CD14-positive monocyte (primary cell): ENCODE measurements at regions not wholly inside any gene's neighbourhood (a gene's known extent, or its start where the extent isn't known, plus 50 kb on each side); places are given as distances from the start of the nearest gene placed in this dataset.
A peak's percentile ranks its signal among the peaks of the same experiment; 100 is the strongest.

Experiments used
- DNase-seq, 3 donors: peaks; one replicate each; pipeline ENCODE4 v3.0.0-alpha.2; 2011 to 2022
- H2AFZ ChIP-seq: 2 replicates; pipeline ENCODE4 v1.6.0; 2012; ENCODE audit warnings: mild to moderate bottlenecking, low read depth, low read length, inconsistent platforms; ENCODE audit not compliant: insufficient read depth, poor library complexity, severe bottlenecking
- H3K27ac ChIP-seq, 2 donors: 1 replicate in 1 of 2; 2 replicates in 1 of 2; pipeline ENCODE4 v1.5.1; 2012 to 2013; ENCODE audit warnings: low read length in 2 of 2, control low read depth in 1 of 2, inconsistent platforms in 1 of 2, low read depth in 1 of 2, mild to moderate bottlenecking in 1 of 2
- H3K27me3 ChIP-seq, 2 donors: one replicate each; pipeline versions ENCODE4 v1.6.0 to v1.6.1; 2011 to 2013; ENCODE audit warnings: low read length in 2 of 2; ENCODE audit not compliant: control insufficient read depth in 2 of 2, insufficient read depth in 2 of 2
- H3K36me3 ChIP-seq, 2 donors: replicated peaks in 1 of 2; 1 replicate in 1 of 2; 2 replicates in 1 of 2; pipeline versions ENCODE4 v1.5.1 to v1.6.1; 2012 to 2013; ENCODE audit warnings: low read length in 2 of 2, control low read depth in 1 of 2, inconsistent platforms in 1 of 2, mild to moderate bottlenecking in 1 of 2; ENCODE audit not compliant: insufficient read depth in 2 of 2, control insufficient read depth in 1 of 2
- H3K4me1 ChIP-seq, 2 donors: 1 replicate in 1 of 2; 2 replicates in 1 of 2; pipeline versions ENCODE4 v1.5.1 to v1.6.1; 2012 to 2013; ENCODE audit warnings: low read length in 2 of 2, control low read depth in 1 of 2, inconsistent platforms in 1 of 2, mild to moderate bottlenecking in 1 of 2, moderate library complexity in 1 of 2; ENCODE audit not compliant: insufficient read depth in 2 of 2, control insufficient read depth in 1 of 2
- H3K4me2 ChIP-seq: replicated peaks from 2 replicates; pipeline ENCODE3; 2012; ENCODE audit warnings: low read length, moderate library complexity, mild to moderate bottlenecking; ENCODE audit not compliant: poor library complexity, severe bottlenecking; ENCODE audit errors: extremely low read depth
- H3K4me3 ChIP-seq, 3 experiments: fragments of 200-600 bp in 1 of 3; sonication (generic) in 1 of 3; replicated peaks in 1 of 3; 1 replicate in 2 of 3; 2 replicates in 1 of 3; pipeline ENCODE4 v1.5.1; 2011 to 2013; ENCODE audit warnings: low read length in 3 of 3, mild to moderate bottlenecking in 3 of 3, control low read depth in 2 of 3, low read depth in 2 of 3, inconsistent platforms in 1 of 3, moderate library complexity in 1 of 3
- H3K79me2 ChIP-seq: 2 replicates; pipeline ENCODE4 v1.6.0; 2012; ENCODE audit warnings: mild to moderate bottlenecking, control low read depth, inconsistent platforms, low read length, moderate library complexity; ENCODE audit not compliant: insufficient read depth
- H3K9ac ChIP-seq: 2 replicates; pipeline ENCODE4 v1.6.0; 2017; ENCODE audit warnings: low read length, mild to moderate bottlenecking; ENCODE audit not compliant: insufficient read depth, poor library complexity, severe bottlenecking
- H3K9me3 ChIP-seq, 2 donors: replicated peaks in 1 of 2; 1 replicate in 1 of 2; 2 replicates in 1 of 2; pipeline versions ENCODE4 v1.5.1 to v1.6.1; 2012 to 2013; ENCODE audit warnings: low read length in 2 of 2, control low read depth in 1 of 2; ENCODE audit not compliant: control insufficient read depth in 1 of 2, insufficient read depth in 1 of 2
- H4K20me1 ChIP-seq: 2 replicates; pipeline ENCODE4 v1.6.0; 2012; ENCODE audit warnings: mild to moderate bottlenecking, low read length, control low read depth, moderate library complexity; ENCODE audit not compliant: insufficient read depth
- H3K27ac Mint-ChIP-seq, 7 donors: one replicate each; pipeline ENCODE4 v1.8.0; 2020; ENCODE audit warnings: mild to moderate bottlenecking in 7 of 7, mixed read lengths in 7 of 7, moderate library complexity in 6 of 7, inconsistent platforms in 2 of 7
- H3K27me3 Mint-ChIP-seq, 3 donors: one replicate each; pipeline ENCODE4 v1.8.0; 2021 to 2022; ENCODE audit warnings: low read depth in 3 of 3, mild to moderate bottlenecking in 3 of 3, mixed read lengths in 3 of 3, moderate library complexity in 3 of 3, inconsistent platforms in 1 of 3
- H3K36me3 Mint-ChIP-seq, 2 donors: one replicate each; pipeline ENCODE4 v1.8.0; 2020; ENCODE audit warnings: mixed read lengths in 2 of 2, inconsistent platforms in 1 of 2, mild to moderate bottlenecking in 1 of 2
- H3K4me1 Mint-ChIP-seq: one replicate; pipeline ENCODE4 v1.8.0; 2020; ENCODE audit warnings: mild to moderate bottlenecking, mixed read lengths
- H3K4me3 Mint-ChIP-seq, 2 donors: one replicate each; pipeline ENCODE4 v1.8.0; 2020; ENCODE audit warnings: mild to moderate bottlenecking in 2 of 2, mixed read lengths in 2 of 2, moderate library complexity in 1 of 2
- H3K9me3 Mint-ChIP-seq, 7 donors: one replicate each; pipeline ENCODE4 v1.8.0; 2020 to 2022; ENCODE audit warnings: mixed read lengths in 7 of 7, mild to moderate bottlenecking in 6 of 7, moderate library complexity in 6 of 7, inconsistent platforms in 2 of 7
- CTCF ChIP-seq: fragments of 200-600 bp; IDR thresholded peaks from one replicate; pipeline ENCODE4 v1.8.0; 2022; ENCODE audit warnings: antibody characterized with exemption, mild to moderate bottlenecking
- WGBS: methylation state at CpG from one replicate; pipeline ENCODE4 v1.1.5; 2013; ENCODE audit warnings: missing lambda C conversion rate; ENCODE audit not compliant: insufficient coverage; 5-methylcytosine and 5-hydroxymethylcytosine counted together
- intact Hi-C, 2 donors: fragments of 100-400 bp; cut with micrococcal nuclease; formaldehyde crosslinking; loops; one replicate each; pipeline versions ENCODE4 v1.15.0 to v1.15.1; 2023

DNA sequence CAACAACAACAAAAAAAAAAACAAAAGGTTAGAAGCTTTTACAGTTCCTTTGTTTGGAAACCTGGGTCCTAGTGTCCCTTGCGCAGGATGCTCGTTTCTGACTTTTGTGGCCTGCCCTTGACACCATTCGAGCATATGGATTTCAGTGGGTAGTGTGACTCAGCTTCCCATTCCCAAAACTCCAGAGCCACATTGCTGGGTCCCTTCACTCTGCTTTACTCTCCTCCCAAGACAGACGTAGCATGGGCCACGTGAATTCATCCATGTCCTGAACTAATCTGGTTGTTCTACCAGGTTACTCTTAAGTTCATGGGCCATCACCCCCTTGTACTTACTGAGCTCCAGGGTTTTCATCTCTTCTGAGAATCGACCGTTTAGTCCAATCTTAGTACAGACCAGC, 68.0 kb upstream of the MAX start:
- Histone ChIP-seq H3K4me3 (no peak overlapping the region), H3K9me3 (no peaks in the 10 kb centered on the region), H3K79me2 (no peaks in the 10 kb centered on the region), H3K27me3 (peaks cover 7 to 8% of the 10 kb centered on the region in 2 donors), H3K27ac (no peak overlapping the region), H2AFZ (no peak overlapping the region), H4K20me1 (no peaks in the 10 kb centered on the region), H3K4me1 (peaks cover 10 to 18% of the 10 kb centered on the region in 2 donors), H3K9ac (no peak overlapping the region), H3K4me2 (no peak overlapping the region), H3K36me3 (no peaks in the 10 kb centered on the region)
- WGBS: 43% methylated on average over 3 of the region's 7 CpGs
- Mint-ChIP-seq H3K4me3 (peak overlapping the region; percentile 40 to 73), H3K4me1 (peaks cover 18% of the 10 kb centered on the region), H3K27ac (peak overlapping the region in 1 of 7 donors; percentile 57), H3K27me3 (peaks cover 8 to 17% (median 11%) of the 10 kb centered on the region in 3 donors), H3K9me3 (peaks cover 0 to 5% (median 0%) of the 10 kb centered on the region in 7 donors), H3K36me3 (no peaks in the 10 kb centered on the region)
- intact Hi-C loops: no loop called here
- TF ChIP-seq CTCF: no peak
- no peak for DNase-seq

GRCh38 chr14:65170768-65171507, 68.6 kb upstream of the MAX start:
- H3K27ac ChIP-seq: no peak overlapping the region

More at GRCh38 chr14:65170768-65171507, 68.6 kb upstream of the MAX start:
- H3K9ac ChIP-seq: no peak overlapping the region
- no peaks in the 10 kb centered on the region for H4K20me1 ChIP-seq
- no peaks in the 10 kb centered on the region for H3K36me3 Mint-ChIP-seq
- no peaks in the 10 kb centered on the region for H3K9me3 ChIP-seq
- peaks cover 8 to 17% (median 11%) of the 10 kb centered on the region in 3 donors for H3K27me3 Mint-ChIP-seq
- H3K36me3 ChIP-seq: no peaks in the 10 kb centered on the region
- H3K27me3 ChIP-seq: peaks cover 7 to 8% of the 10 kb centered on the region in 2 donors
- peak overlapping the region in 1 of 7 donors; percentile 47 for H3K27ac Mint-ChIP-seq
- peak overlapping the region; percentile 9 for H2AFZ ChIP-seq
- peaks cover 10 to 18% of the 10 kb centered on the region in 2 donors for H3K4me1 ChIP-seq
- H3K4me3 Mint-ChIP-seq: peak overlapping the region; percentile 40 to 73
- H3K4me1 Mint-ChIP-seq: peaks cover 18% of the 10 kb centered on the region
- no peak for TF ChIP-seq CTCF
- DNase-seq: peak; percentile 25 to 80 (median 44)
- peak overlapping the region; percentile 28 for H3K4me2 ChIP-seq
- WGBS: 0% methylated on average over 5 of the region's 17 CpGs
- intact Hi-C loops: no loop called here
- no peaks in the 10 kb centered on the region for H3K79me2 ChIP-seq
- peak overlapping the region in 1 of 3 experiments; percentile 16 for H3K4me3 ChIP-seq
- peaks cover 0 to 5% (median 0%) of the 10 kb centered on the region in 7 donors for H3K9me3 Mint-ChIP-seq
